Stimulated activated CD8-positive, alpha-beta memory T cell treated with anti-CD3 and anti-CD28 coated beads, Interleukin-4, amount 100 ng/mL, for 24 hours (primary cell): ENCODE measurements at regions not wholly inside any gene's neighbourhood (a gene's known extent, or its start where the extent isn't known, plus 50 kb on each side); places are given as distances from the start of the nearest gene placed in this dataset.
"Not testable (repeated sequence)": the region's sequence is repeated elsewhere in the genome, so short reads cannot be mapped to it uniquely, and the experiment has no call there.

Experiments
- DNase-seq: peaks from one replicate; pipeline ENCODE4 v3.0.0-alpha.2; 2020; ENCODE audit warnings: low read depth

DNA sequence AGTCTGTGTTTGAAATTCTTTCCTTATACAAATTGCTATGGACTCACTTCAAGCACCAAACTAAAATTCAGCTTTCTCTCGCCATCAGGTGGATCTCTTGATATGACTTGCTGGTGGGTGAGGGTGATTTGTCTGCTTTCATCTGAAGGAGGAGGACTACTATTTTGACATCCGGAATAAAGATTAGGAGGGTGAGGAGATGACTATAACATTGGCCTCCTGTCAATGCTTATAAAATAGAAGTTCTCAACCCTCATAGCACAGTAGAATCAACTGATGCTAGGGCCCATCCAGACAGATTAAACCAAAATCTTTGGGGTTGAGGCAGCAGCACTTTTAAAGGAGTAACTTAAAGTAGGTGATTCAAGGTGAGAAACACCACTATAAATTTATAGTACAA lies 120.4 kb upstream of the DNAJC10 start:
- DNase-seq = no peak

- no peak for DNase-seq
Observed at GRCh38 chr2:182597570-182598295, 118.3 kb upstream of the DNAJC10 start.

DNA sequence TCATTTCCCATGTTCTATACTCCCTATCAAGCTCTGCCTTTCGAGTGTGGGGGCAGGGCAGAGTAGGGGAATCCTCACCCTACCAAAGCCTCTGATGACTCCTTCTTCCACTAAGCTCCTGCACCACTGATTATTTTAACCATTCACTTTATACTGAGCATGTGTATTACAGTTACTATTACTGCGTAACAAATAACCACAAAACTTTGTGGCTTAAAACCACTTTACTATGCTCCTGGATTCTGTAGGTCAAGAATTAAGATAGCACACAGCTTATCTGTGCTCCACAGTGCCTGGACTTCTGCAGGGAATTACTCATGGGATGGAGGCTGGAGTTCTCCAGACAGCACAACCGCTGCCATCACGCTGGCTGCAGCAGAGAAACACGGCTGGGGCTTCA lies 117.4 kb upstream of the DNAJC10 start:
- no peak for DNase-seq

GRCh38 chr2:182605166-182605565 lies 110.9 kb upstream of the DNAJC10 start:
- DNase-seq = no peak

GRCh38 chr2:182606728-182607681 lies 109.1 kb upstream of the DNAJC10 start:
- no peak for DNase-seq

DNA sequence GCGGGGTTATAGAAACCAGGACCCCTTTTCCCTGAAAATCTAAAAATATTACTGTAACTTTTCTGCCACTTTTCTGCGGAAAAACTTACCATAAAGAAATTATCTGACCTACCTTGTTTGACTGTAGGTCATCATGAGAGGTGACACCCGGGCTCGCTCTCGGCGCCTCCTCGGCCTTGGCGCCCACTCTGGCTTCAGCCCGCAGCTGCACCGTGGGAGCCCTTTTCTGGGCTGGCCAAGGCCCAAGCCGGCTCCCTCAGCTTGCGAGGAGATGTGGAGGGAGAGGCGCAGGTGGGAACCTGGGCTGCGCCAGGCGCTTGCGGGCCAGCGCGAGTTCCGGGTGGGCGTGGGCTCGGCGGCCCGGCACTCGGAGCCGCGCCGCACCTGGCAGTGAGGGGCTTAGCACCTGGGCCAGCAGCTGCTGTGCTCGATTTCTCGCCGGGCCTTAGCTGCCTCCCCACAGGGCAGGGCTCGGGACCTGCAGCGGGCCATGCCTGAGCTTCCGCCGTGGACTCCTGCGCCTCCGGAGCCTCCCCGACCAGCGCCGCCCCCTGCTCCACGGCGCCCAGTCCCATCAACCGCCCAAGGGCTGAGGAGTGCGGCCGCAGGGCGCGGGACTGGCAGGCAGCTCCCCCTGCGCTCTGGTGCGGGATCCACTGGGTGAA lies 107.7 kb upstream of the DNAJC10 start:
- no peak for DNase-seq

DNA sequence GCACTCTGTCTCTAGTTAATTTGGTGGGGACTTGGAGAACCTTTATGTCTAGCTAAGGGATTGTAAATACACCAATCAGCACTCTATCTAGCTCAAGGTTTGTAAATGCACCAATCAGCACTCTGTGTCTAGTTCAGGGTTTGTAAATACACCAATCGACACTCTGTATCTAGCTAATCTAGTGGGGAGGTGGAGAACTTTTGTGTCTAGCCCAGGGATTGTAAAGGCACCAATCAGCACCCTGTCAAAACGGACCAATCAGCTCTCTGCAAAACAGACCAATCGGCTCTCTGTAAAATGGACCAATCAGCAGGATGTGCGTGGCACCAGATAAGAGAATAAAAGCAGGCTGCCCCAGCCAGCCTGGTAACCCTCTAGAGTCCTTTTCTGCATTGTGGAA lies 107.1 kb upstream of the DNAJC10 start:
- not testable (repeated sequence) for DNase-seq

GRCh38 chr2:182610231-182610630 lies 105.8 kb upstream of the DNAJC10 start:
- DNase-seq = no peak

DNA sequence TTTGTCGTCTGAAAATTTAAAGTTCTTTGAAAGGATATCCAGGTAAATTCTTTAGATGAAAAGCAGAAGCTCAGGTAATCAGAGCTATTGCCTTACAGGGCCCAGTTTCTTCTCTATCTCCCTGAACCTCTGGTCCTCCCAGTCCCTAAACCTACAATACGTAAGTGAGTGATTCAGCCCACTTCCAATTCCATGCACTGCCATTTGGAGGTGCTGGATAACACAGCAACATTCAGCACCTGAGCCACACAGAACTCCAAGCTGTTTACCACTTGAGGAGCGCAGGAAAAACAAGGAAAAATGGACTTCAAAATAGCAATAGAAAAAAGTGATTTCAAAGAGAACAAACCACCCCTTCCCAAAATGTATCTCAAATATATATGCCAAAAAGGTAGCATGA lies 105.0 kb upstream of the DNAJC10 start:
- no peak for DNase-seq

DNA sequence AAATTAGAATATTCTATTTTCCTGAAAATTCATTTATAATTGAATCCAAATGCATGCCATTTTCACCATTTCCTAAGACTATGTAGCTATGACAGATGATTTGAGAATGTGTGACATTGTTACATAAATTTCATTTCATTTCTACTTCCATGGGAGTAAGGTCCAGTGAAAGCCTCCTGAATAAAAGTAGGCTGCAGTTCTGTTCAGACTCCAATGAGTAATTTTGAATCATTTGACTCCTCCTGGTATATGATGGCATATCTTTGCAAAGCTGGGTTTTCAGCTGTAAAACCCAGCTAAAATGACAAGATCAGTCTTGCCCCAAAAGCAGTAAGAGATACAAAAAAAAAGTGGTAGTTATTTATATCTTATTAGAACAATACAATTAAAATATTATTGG lies 101.0 kb upstream of the DNAJC10 start:
- DNase-seq = no peak

DNA sequence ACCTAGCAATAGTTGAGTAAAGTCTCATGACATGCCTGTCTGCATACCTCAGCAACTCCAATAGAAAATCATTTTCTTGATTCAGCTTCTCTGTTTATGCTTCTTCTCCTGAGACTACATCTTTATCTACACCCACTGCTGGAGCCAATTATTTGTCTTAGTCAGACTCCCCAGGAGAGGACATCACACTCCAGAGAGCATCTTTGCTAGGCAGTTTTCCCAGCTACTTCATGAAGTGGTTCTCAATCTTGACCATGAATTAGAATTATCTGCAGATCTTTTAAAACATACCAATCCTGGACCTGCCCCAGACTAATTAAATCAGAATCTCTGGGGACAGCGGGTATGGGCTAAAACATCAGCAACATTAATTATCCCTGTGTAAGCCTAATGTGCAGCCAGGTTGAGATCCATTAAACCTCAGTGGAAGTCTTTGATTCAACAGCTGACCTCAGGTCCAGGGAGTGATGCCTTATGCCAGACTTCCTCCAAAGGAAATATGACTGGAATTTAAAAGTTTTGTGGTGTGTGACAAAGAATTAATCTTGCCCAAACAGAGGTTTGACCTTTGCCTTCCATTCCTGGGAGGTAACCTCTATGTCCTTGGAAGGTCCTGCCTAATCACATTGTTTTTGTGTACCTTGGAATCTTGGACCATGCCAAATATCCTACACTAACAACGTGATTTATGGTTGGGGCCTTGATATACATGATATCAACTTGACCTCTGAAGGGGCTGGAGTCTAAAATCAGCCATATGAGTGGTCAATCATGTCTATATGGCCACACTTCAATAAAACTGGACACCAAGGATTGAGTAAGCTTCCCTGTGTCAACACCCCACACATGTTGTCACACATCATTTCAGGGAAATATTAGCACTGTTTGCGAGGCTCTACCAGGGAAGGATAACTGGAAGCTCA lies 99.3 kb upstream of the DNAJC10 start:
- DNase-seq = no peak

DNA sequence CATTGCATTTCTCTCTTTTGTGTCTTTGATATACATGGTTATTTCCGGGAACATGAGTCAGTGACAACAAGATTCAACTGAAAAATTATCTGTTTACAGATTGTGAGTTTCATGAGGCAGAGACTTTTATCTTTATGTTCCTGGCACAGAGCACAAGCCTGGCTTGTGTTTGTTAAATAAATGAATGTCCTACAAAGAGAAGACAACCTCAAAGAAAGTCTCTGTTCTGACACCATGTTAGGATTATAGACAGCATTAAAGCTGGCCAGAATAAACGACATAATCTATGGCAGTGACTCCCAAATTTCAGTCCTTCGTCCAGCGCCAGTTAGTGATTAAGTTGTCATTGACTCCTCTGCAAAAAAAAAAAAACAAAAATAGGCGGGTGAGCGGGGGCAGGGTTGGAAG lies 97.4 kb upstream of the DNAJC10 start:
- DNase-seq = no peak

GRCh38 chr2:182619276-182619675 lies 96.8 kb upstream of the DNAJC10 start:
- no peak for DNase-seq

DNA sequence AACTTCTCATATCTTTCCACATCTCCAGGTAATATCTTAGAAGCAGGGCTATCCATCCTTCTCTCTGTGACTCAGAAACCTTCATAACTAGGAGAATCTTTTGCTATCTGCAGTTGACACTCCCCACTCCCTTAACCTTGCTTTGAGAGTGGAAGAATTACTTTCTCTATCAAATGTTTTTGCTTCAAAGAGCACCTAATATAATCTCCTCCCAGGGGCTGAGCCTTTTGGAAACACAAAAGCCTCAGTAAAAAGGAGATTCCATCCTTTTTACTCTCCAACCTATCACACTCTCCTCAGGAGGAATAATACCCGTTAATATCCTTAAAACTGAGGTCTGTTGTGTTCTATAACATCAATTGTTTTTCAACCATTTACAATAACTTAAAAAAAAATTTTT lies 94.9 kb upstream of the DNAJC10 start:
- DNase-seq = no peak

DNA sequence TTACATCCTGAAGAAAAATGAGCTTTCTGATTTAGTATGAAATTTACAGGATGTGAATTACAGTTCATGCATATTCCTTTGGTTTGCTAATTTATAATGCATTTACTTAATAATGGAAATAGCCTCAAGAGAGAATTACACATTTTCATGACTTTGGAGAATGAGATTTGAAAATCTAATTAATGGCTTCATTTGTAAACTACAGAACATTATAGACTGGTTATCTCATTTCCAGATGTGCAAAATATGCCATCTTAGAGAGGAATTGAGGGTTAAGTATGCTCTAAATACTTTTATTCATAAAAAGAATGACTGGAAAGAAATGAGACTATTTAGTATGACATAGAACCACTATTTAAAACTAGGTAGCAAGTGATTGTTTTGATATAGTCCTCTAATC lies 94.2 kb upstream of the DNAJC10 start:
- no peak for DNase-seq

GRCh38 chr2:182622231-182622630 lies 93.8 kb upstream of the DNAJC10 start:
- DNase-seq = no peak

GRCh38 chr2:182625814-182626213 lies 90.2 kb upstream of the DNAJC10 start:
- DNase-seq = no peak

GRCh38 chr2:182628916-182629315 lies 87.1 kb upstream of the DNAJC10 start:
- no peak for DNase-seq

DNA sequence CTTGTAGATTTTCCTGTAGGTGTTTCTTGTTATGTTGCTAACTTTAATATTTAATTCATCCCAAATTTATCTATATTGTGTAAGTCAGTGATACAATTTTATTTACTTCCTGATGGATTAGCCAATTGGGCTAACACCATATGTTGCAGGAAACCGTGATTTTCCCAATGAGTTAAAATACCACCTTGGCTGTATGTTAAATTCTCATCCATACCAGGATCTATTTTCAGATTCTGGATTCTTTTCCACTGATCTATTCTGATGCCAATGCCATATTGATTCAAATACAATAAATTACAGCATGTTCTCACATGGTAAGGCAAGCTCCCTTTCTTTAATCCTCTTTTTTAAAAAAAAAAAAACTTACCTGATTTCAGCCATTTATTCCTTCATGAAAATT lies 85.8 kb upstream of the DNAJC10 start:
- no peak for DNase-seq

GRCh38 chr2:182631299-182631698 lies 84.8 kb upstream of the DNAJC10 start:
- DNase-seq = no peak

GRCh38 chr2:182634386-182634785 lies 81.7 kb upstream of the DNAJC10 start:
- no peak for DNase-seq

- no peak for DNase-seq
Observed at GRCh38 chr2:182636699-182637098, 79.4 kb upstream of the DNAJC10 start.
